ENCODE measurements at regions not wholly inside any gene's neighbourhood (a gene's known extent, or its start where the extent isn't known, plus 50 kb on each side); places are given as distances from the start of the nearest gene placed in this dataset.
A peak's percentile ranks its signal among the peaks of the same experiment; 100 is the strongest.

DNA sequence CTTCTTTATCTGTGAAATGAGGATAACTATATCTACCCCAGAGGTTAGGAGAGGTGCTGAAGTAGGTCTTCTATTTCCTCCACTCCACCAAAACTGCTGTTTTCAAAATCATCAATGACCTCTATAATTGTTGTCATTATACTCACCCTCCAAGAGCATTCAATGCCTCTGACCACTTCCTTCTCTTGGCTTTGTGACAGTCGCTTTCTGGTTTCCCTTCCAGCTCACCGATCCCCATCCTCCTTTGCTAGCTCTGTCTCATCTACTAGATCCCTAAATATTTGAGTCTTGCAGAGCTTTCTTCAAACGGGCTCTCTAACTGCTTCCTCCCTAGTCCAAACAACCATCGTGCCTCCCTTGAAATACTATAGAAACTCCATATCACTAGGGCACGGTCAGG lies 153.5 kb downstream of the RPLP1 start:
- Histone ChIP-seq H3K36me3 (replicated peaks in 1 of 2; ENCODE audit: insufficient read depth in 1 of 2, low read depth in 2 of 2) (no peaks in the 10 kb centered on the region), H3K27me3 (no peaks in the 10 kb centered on the region), H3K4me3 (no peak overlapping the region), H3K9me3 (no peaks in the 10 kb centered on the region), H3K27ac (no peak overlapping the region), H3K4me1 (peaks cover 18% of the 10 kb centered on the region)
- DNase-seq (no peak), ATAC-seq (no peak)
- WGBS, 2 donors: 79 to 84% methylated on average over 5 of the region's 5 CpGs
- no peak for TF ChIP-seq POLR2A (IDR thresholded peaks at IDR 0.05)
- TF ChIP-seq, protein P1, sequence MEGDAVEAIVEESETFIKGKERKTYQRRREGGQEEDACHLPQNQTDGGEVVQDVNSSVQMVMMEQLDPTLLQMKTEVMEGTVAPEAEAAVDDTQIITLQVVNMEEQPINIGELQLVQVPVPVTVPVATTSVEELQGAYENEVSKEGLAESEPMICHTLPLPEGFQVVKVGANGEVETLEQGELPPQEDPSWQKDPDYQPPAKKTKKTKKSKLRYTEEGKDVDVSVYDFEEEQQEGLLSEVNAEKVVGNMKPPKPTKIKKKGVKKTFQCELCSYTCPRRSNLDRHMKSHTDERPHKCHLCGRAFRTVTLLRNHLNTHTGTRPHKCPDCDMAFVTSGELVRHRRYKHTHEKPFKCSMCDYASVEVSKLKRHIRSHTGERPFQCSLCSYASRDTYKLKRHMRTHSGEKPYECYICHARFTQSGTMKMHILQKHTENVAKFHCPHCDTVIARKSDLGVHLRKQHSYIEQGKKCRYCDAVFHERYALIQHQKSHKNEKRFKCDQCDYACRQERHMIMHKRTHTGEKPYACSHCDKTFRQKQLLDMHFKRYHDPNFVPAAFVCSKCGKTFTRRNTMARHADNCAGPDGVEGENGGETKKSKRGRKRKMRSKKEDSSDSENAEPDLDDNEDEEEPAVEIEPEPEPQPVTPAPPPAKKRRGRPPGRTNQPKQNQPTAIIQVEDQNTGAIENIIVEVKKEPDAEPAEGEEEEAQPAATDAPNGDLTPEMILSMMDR (IDR thresholded peaks at IDR 0.05): no peak
- intact Hi-C loops (cut with DNase I): no loop called here

DNA sequence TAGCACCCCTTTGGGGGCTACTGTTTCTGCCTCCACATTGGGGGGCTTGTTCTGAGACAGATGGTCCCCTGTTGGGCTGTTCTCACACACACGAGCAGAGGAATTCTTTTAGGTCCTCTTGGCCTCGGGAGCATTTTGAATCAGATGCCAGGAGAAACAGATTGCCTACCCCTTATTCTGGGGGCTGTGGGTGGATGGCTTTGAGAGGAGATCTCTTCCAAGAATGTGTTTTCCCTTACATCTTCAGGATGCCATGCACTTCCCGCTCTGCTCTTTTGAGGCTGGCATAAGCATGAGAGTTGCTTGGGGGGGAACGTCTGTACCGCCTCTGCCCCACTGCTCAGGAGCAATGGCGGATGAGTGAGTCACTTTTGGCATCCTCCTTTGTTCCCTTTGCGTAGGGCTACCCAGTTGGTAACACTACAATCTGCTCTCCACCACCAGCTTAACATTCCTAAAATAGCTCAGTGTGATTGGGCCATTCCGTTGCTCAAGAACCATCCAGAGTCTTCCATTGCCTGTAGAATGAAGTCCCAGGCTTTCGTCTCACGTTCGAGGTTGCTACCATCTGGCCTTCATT lies 154.4 kb downstream of the RPLP1 start:
- Histone ChIP-seq H3K4me1 (peaks cover 18% of the 10 kb centered on the region), H3K4me3 (no peak overlapping the region), H3K27me3 (no peaks in the 10 kb centered on the region), H3K27ac (no peak overlapping the region), H3K9me3 (no peaks in the 10 kb centered on the region), H3K36me3 (replicated peaks in 1 of 2; ENCODE audit: insufficient read depth in 1 of 2, low read depth in 2 of 2) (no peaks in the 10 kb centered on the region)
- DNase-seq (no peak), ATAC-seq (no peak)
- TF ChIP-seq, protein P1 (IDR thresholded peaks at IDR 0.05): no peak
- no peak for TF ChIP-seq POLR2A (IDR thresholded peaks at IDR 0.05)
- intact Hi-C loops (cut with DNase I): no loop called here
- WGBS, 2 donors: 76 to 87% methylated on average over 11 of the region's 11 CpGs

DNA sequence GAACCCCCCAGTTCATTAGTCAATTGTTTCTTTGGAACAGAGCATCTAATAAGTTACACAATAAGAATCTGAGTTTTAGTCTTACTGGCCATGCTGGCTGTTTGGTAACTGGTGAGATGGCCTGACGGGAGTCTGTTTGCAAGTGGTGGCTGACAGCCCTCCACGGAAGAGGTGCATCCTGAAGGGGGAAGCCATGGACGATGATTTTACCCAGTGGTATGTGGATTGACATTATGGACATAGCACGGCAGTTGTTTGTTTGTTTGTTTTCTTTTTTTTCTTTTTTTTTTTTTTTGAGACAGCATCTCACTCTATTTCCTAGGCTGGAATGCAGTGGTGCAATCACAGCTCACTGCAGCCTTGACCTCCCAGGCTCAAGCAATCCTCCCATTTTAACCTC lies 156.0 kb downstream of the RPLP1 start:
- no peak for ATAC-seq
- H3K4me3 ChIP-seq: no peak overlapping the region
- no peak overlapping the region for H3K27ac ChIP-seq
- DNase-seq: no peak
- 76 to 86% methylated on average over 4 of the region's 4 CpGs for WGBS, 2 donors
- intact Hi-C loops (cut with DNase I): no loop called here
- H3K36me3 ChIP-seq (replicated peaks in 1 of 2; ENCODE audit: insufficient read depth in 1 of 2, low read depth in 2 of 2): no peaks in the 10 kb centered on the region
- no peak for TF ChIP-seq POLR2A (IDR thresholded peaks at IDR 0.05)
- TF ChIP-seq, protein P1 (IDR thresholded peaks at IDR 0.05): no peak
- no peaks in the 10 kb centered on the region for H3K9me3 ChIP-seq
- no peaks in the 10 kb centered on the region for H3K27me3 ChIP-seq
- H3K4me1 ChIP-seq: peaks cover 12% of the 10 kb centered on the region

GRCh38 chr15:69609176-69609575 lies 156.6 kb downstream of the RPLP1 start:
- Histone ChIP-seq H3K4me3 (no peak overlapping the region), H3K36me3 (replicated peaks in 1 of 2; ENCODE audit: insufficient read depth in 1 of 2, low read depth in 2 of 2) (no peaks in the 10 kb centered on the region), H3K4me1 (peaks cover 6% of the 10 kb centered on the region), H3K27ac (no peak overlapping the region), H3K27me3 (no peaks in the 10 kb centered on the region), H3K9me3 (no peaks in the 10 kb centered on the region)
- ATAC-seq: peak; percentile 73
- DNase-seq: peak in 2 of 4 donors; percentile 20 to 33
- WGBS, 2 donors: 39 to 53% methylated on average over 5 of the region's 5 CpGs
- TF ChIP-seq, protein P1 (IDR thresholded peaks at IDR 0.05): no peak
- no peak for TF ChIP-seq POLR2A (IDR thresholded peaks at IDR 0.05)
- intact Hi-C loops (cut with DNase I): no loop called here

DNA sequence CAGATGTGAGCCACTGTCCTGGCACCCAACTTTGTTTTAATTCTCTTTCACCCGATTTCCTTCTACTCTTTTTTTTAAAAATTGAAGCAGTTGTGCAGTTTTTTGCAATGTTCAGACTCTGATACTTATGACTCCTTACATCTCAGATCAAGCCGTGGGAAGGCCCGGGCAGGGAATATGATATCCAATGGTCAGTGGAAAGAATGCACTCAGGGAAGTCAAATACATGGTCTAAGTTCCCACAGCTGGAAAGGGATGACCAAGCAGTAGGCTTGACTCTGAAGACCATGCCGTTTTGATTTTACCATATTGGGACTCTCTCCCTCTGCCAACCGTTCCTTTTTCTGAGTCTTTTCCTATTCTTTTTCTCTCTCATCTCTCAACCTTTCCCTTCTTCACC lies 157.2 kb downstream of the RPLP1 start:
- no peak for DNase-seq
- H3K4me1 ChIP-seq: peaks cover under 1% of the 10 kb centered on the region
- intact Hi-C loops (cut with DNase I): no loop called here
- ATAC-seq: no peak
- H3K9me3 ChIP-seq: no peaks in the 10 kb centered on the region
- no peaks in the 10 kb centered on the region for H3K27me3 ChIP-seq
- H3K27ac ChIP-seq: no peak overlapping the region
- H3K36me3 ChIP-seq (replicated peaks in 1 of 2; ENCODE audit: insufficient read depth in 1 of 2, low read depth in 2 of 2): no peaks in the 10 kb centered on the region
- no peak for TF ChIP-seq POLR2A (IDR thresholded peaks at IDR 0.05)
- TF ChIP-seq, protein P1 (IDR thresholded peaks at IDR 0.05): no peak
- 93 to 95% methylated on average over 5 of the region's 5 CpGs for WGBS, 2 donors
- H3K4me3 ChIP-seq: no peak overlapping the region
